Ovary (tissue), 7 donors: ENCODE measurements at regions not wholly inside any gene's neighbourhood (a gene's known extent, or its start where the extent isn't known, plus 50 kb on each side); places are given as distances from the start of the nearest gene placed in this dataset.

ENCODE experiments used
- DNase-seq, 5 donors: peaks; one replicate each; pipeline ENCODE4 v3.0.0-alpha.2; 2019 to 2020
- H3K27ac ChIP-seq, 2 donors: fragments of 200-600 bp; one replicate each; pipeline versions ENCODE4 v1.5.1 to v1.8.0; 2019 to 2022
- H3K27me3 ChIP-seq: fragments of 200-600 bp; one replicate; pipeline ENCODE4 v1.8.0; 2022
- H3K36me3 ChIP-seq: fragments of 200-600 bp; sonication (generic); one replicate; pipeline ENCODE4 v1.5.1; 2019
- H3K4me1 ChIP-seq: one replicate; pipeline ENCODE4 v1.8.1; 2013; ENCODE audit warnings: mild to moderate bottlenecking, moderate library complexity; ENCODE audit not compliant: insufficient read depth
- H3K4me3 ChIP-seq: fragments of 200-600 bp; sonication (generic); one replicate; pipeline ENCODE4 v1.5.1; 2017
- H3K9me3 ChIP-seq, 2 donors: fragments of 200-600 bp in 1 of 2; sonication (generic) in 1 of 2; one replicate each; pipeline versions ENCODE4 v1.5.1 to v1.8.1; 2013 to 2019; ENCODE audit warnings: mild to moderate bottlenecking in 1 of 2, moderate library complexity in 1 of 2
- CTCF ChIP-seq, 3 donors: fragments of 450-650 bp in 2 of 3; fragments of 200-600 bp in 1 of 3; IDR thresholded peaks; one replicate each; pipeline versions ENCODE4 v1.5.1 to v1.8.0; 2016 to 2022; ENCODE audit warnings: antibody characterized with exemption in 3 of 3, mild to moderate bottlenecking in 1 of 3
- EP300 ChIP-seq: sonication (generic); formaldehyde crosslinking; IDR thresholded peaks from one replicate; pipeline ENCODE4 v1.6.1; 2017; ENCODE audit warnings: antibody characterized with exemption
- POLR2A ChIP-seq: fragments of 450-650 bp; IDR thresholded peaks from one replicate; pipeline ENCODE4 v1.6.1; 2017; ENCODE audit warnings: antibody characterized with exemption, mild to moderate bottlenecking, moderate library complexity
- WGBS, 3 donors: extraction: QIAGEN DNeasy Blood & Tissue Kit in 1 of 3; methylation state at CpG; one replicate each; pipeline versions ENCODE4 v1.1.5 to v1.1.7; 2013 to 2017; 5-methylcytosine and 5-hydroxymethylcytosine counted together
- intact Hi-C, 4 donors: fragments of 100-400 bp; cut with DNase I; formaldehyde crosslinking; loops; one replicate each; pipeline versions ENCODE4 v1.11.0 to v1.15.1; 2022 to 2023
- donor health status: DM: no; HTN: no; CAD: no; lungs with moderate emphysema.
- donor health status: DM: no; HTN: no; CAD: no.
- donor health status: Bipolar disorder and iron deficiency.
- donor health status: DM: no; HTN: no; CAD: no.
- donor health status: DM: yes; HTN: yes; CAD: no.

GRCh38 chr10:105592468-105592867, 951.4 kb downstream of the SORCS3 start:
- no peaks in the 10 kb centered on the region for H3K9me3 ChIP-seq
- no peaks in the 10 kb centered on the region for H3K4me1 ChIP-seq
- no peak for DNase-seq
- intact Hi-C loops, result no loop called here
- H3K4me3 ChIP-seq, result no peak overlapping the region
- H3K27ac ChIP-seq, result no peak overlapping the region
- H3K36me3 ChIP-seq, result no peaks in the 10 kb centered on the region
- WGBS, 3 donors, result 69 to 78% (median 70%) methylated on average over 1 of the region's 1 CpG
- no peaks in the 10 kb centered on the region for H3K27me3 ChIP-seq
- no peak for TF ChIP-seq EP300
- no peak for TF ChIP-seq POLR2A
- TF ChIP-seq CTCF (IDR thresholded peaks at IDR 0.05), result no peak

GRCh38 chr10:105586451-105587098, 945.5 kb downstream of the SORCS3 start:
- H3K27me3 ChIP-seq, result no peaks in the 10 kb centered on the region
- no peaks in the 10 kb centered on the region for H3K9me3 ChIP-seq
- H3K4me1 ChIP-seq, result no peaks in the 10 kb centered on the region
- no peak overlapping the region for H3K4me3 ChIP-seq
- H3K36me3 ChIP-seq, result no peaks in the 10 kb centered on the region
- TF ChIP-seq CTCF (IDR thresholded peaks at IDR 0.05) (no peak), POLR2A (no peak), EP300 (no peak)
- H3K27ac ChIP-seq, result no peak overlapping the region
- WGBS, 3 donors, result 33 to 55% (median 34%) methylated on average over 4 of the region's 4 CpGs
- intact Hi-C loops, result no loop called here
- DNase-seq, result no peak

- TF ChIP-seq EP300, result no peak
- no peak for TF ChIP-seq POLR2A
- TF ChIP-seq CTCF (IDR thresholded peaks at IDR 0.05), result no peak
- Histone ChIP-seq H3K9me3 (no peaks in the 10 kb centered on the region), H3K4me3 (no peak overlapping the region)
These were observed 944.7 kb downstream of the SORCS3 start for GRCh38 chr10:105585753-105586152.

GRCh38 chr10:105585171-105585570, 944.1 kb downstream of the SORCS3 start:
- H3K27ac ChIP-seq, result no peak overlapping the region
- no peaks in the 10 kb centered on the region for H3K4me1 ChIP-seq
- no peaks in the 10 kb centered on the region for H3K9me3 ChIP-seq
- DNase-seq, result no peak
- TF ChIP-seq EP300 (no peak), CTCF (IDR thresholded peaks at IDR 0.05) (no peak), POLR2A (no peak)
- intact Hi-C loops, result no loop called here
- H3K36me3 ChIP-seq, result no peaks in the 10 kb centered on the region
- no peaks in the 10 kb centered on the region for H3K27me3 ChIP-seq
- no peak overlapping the region for H3K4me3 ChIP-seq

More at GRCh38 chr10:105585753-105586152, 944.7 kb downstream of the SORCS3 start:
- DNase-seq, result no peak
- 26 to 49% (median 34%) methylated on average over 5 of the region's 5 CpGs for WGBS, 3 donors
- intact Hi-C loops, result no loop called here
- Histone ChIP-seq H3K27me3 (no peaks in the 10 kb centered on the region), H3K4me1 (no peaks in the 10 kb centered on the region), H3K27ac (no peak overlapping the region), H3K36me3 (no peaks in the 10 kb centered on the region)
